Neuronal stem cell (in vitro differentiated cells): ENCODE measurements at regions not wholly inside any gene's neighbourhood (a gene's known extent, or its start where the extent isn't known, plus 50 kb on each side); places are given as distances from the start of the nearest gene placed in this dataset.
"Not testable (repeated sequence)": the region's sequence is repeated elsewhere in the genome, so short reads cannot be mapped to it uniquely, and the experiment has no call there.

Source experiments
- DNase-seq: peaks from one replicate; pipeline ENCODE4 v3.0.0-alpha.2; 2013; ENCODE audit warnings: low spot score
- H2AFZ ChIP-seq: one replicate; pipeline ENCODE4 v1.6.1; 2013; ENCODE audit warnings: mild to moderate bottlenecking, low read length, inconsistent platforms
- H2AK5ac ChIP-seq: 2 replicates; pipeline ENCODE4 v1.6.1; 2013; ENCODE audit warnings: low read depth, mild to moderate bottlenecking, inconsistent platforms, low read length, moderate library complexity, mixed read lengths
- H2BK120ac ChIP-seq: 2 replicates; pipeline ENCODE4 v1.6.1; 2013; ENCODE audit warnings: low read depth, mild to moderate bottlenecking, inconsistent platforms, low read length, moderate library complexity, mixed read lengths
- H2BK12ac ChIP-seq: one replicate; pipeline ENCODE4 v1.6.1; 2013; ENCODE audit warnings: low read length, inconsistent platforms
- H2BK15ac ChIP-seq: 2 replicates; pipeline ENCODE4 v1.6.1; 2013; ENCODE audit warnings: mild to moderate bottlenecking, low read length, inconsistent platforms, mixed read lengths
- H2BK5ac ChIP-seq: one replicate; pipeline ENCODE4 v1.6.1; 2013; ENCODE audit warnings: inconsistent platforms, mild to moderate bottlenecking, low read length, moderate library complexity
- H3K14ac ChIP-seq: one replicate; pipeline ENCODE4 v1.6.1; 2013; ENCODE audit warnings: low read length, inconsistent platforms
- H3K18ac ChIP-seq: 2 replicates; pipeline ENCODE4 v1.6.1; 2013; ENCODE audit warnings: low read length, inconsistent platforms
- H3K23ac ChIP-seq: 2 replicates; pipeline ENCODE4 v1.6.1; 2013; ENCODE audit warnings: low read depth, mild to moderate bottlenecking, mixed read lengths, low read length, inconsistent platforms; ENCODE audit not compliant: poor library complexity
- H3K27ac ChIP-seq: replicated peaks from 3 replicates; pipeline ENCODE4 v1.5.1; 2013; ENCODE audit warnings: low read length, inconsistent platforms
- H3K27me3 ChIP-seq, 3 experiments: 2 replicates each; pipeline ENCODE4 v1.6.1; 2013; ENCODE audit warnings: low read length in 3 of 3, mild to moderate bottlenecking in 2 of 3, inconsistent platforms in 1 of 3, low read depth in 1 of 3, mixed read lengths in 1 of 3, moderate library complexity in 1 of 3; ENCODE audit not compliant: control insufficient read depth in 3 of 3, insufficient read depth in 3 of 3
- H3K36me3 ChIP-seq, 2 donors: replicated peaks in 1 of 2; 2 replicates each; pipeline ENCODE4 v1.6.1; 2013; ENCODE audit warnings: low read length in 2 of 2; ENCODE audit not compliant: control insufficient read depth in 2 of 2, insufficient read depth in 2 of 2
- H3K4ac ChIP-seq: 2 replicates; pipeline ENCODE4 v1.6.1; 2013; ENCODE audit warnings: inconsistent platforms, mild to moderate bottlenecking, low read length, moderate library complexity
- H3K4me1 ChIP-seq, 2 donors: 1 replicate in 1 of 2; 2 replicates in 1 of 2; pipeline ENCODE4 v1.6.1; 2013; ENCODE audit warnings: low read length in 2 of 2, low read depth in 1 of 2; ENCODE audit not compliant: control insufficient read depth in 2 of 2, insufficient read depth in 1 of 2
- H3K4me2 ChIP-seq: one replicate; pipeline ENCODE4 v1.6.1; 2013; ENCODE audit warnings: mild to moderate bottlenecking, low read length, inconsistent platforms; ENCODE audit not compliant: insufficient read depth, poor library complexity, severe bottlenecking
- H3K4me3 ChIP-seq, 2 donors: 2 replicates each; pipeline ENCODE4 v1.5.1; 2013; ENCODE audit warnings: low read length in 2 of 2, mild to moderate bottlenecking in 2 of 2, inconsistent platforms in 1 of 2, moderate library complexity in 1 of 2
- H3K79me1 ChIP-seq: one replicate; pipeline ENCODE4 v1.6.1; 2013; ENCODE audit warnings: low read depth, mild to moderate bottlenecking, inconsistent platforms, low read length, moderate library complexity
- H3K9ac ChIP-seq: one replicate; pipeline ENCODE4 v1.6.1; 2013; ENCODE audit warnings: mild to moderate bottlenecking, low read depth, low read length, inconsistent platforms; ENCODE audit not compliant: poor library complexity
- H3K9me3 ChIP-seq, 2 donors: replicated peaks in 1 of 2; 2 replicates each; pipeline versions ENCODE3 to v1.6.1; 2013; ENCODE audit warnings: low read length in 2 of 2, mild to moderate bottlenecking in 2 of 2, inconsistent platforms in 1 of 2, low read depth in 1 of 2, mixed read lengths in 1 of 2, moderate library complexity in 1 of 2; ENCODE audit not compliant: control insufficient read depth in 2 of 2, insufficient read depth in 1 of 2
- H4K8ac ChIP-seq: one replicate; pipeline ENCODE4 v1.6.1; 2013; ENCODE audit warnings: low read depth, mild to moderate bottlenecking, inconsistent platforms, low read length, moderate library complexity
- H4K91ac ChIP-seq: one replicate; pipeline ENCODE4 v1.6.1; 2013; ENCODE audit warnings: low read length, low read depth, mild to moderate bottlenecking, inconsistent platforms; ENCODE audit not compliant: poor library complexity
- WGBS, 2 donors: extraction: QIAGEN DNeasy Blood & Tissue Kit; methylation state at CpG; one replicate each; pipeline ENCODE4 v1.1.7; 2013; ENCODE audit warnings: missing lambda C conversion rate in 2 of 2, mixed read lengths in 1 of 2; ENCODE audit not compliant: insufficient read length in 2 of 2, insufficient replicate concordance in 1 of 2; ENCODE audit errors: extremely low coverage in 2 of 2; 5-methylcytosine and 5-hydroxymethylcytosine counted together

- Histone ChIP-seq H4K91ac (no peak overlapping the region), H2BK5ac (no peak overlapping the region), H3K14ac (no peak overlapping the region), H3K9me3 (no peaks in the 10 kb centered on the region), H3K23ac (no peak overlapping the region), H3K4me3 (no peak overlapping the region), H3K9ac (no peak overlapping the region), H3K79me1 (no peaks in the 10 kb centered on the region), H2BK120ac (no peak overlapping the region), H3K4me2 (no peak overlapping the region), H2BK15ac (no peak overlapping the region), H3K27ac (no peak overlapping the region), H3K4me1 (no peaks in the 10 kb centered on the region), H3K18ac (no peak overlapping the region), H2BK12ac (no peak overlapping the region), H3K4ac (no peak overlapping the region), H3K36me3 (no peaks in the 10 kb centered on the region), H4K8ac (no peak overlapping the region), H2AFZ (no peak overlapping the region), H3K27me3 (no peaks in the 10 kb centered on the region), H2AK5ac (no peak overlapping the region)
- DNase-seq: no peak
- WGBS, 2 donors: no CpG with 5 or more reads among the region's 1 CpG
Measured at GRCh38 chr11:38640854-38641253, 2042.8 kb upstream of the RAG2 start.

GRCh38 chr11:38612701-38613100 is 2014.7 kb upstream of the RAG2 start:
- Histone ChIP-seq H3K9ac (no peak overlapping the region), H3K4me3 (no peak overlapping the region), H2AK5ac (no peak overlapping the region), H2BK5ac (no peak overlapping the region), H4K8ac (no peak overlapping the region), H3K79me1 (no peaks in the 10 kb centered on the region), H3K18ac (no peak overlapping the region), H2BK120ac (no peak overlapping the region), H3K9me3 (no peaks in the 10 kb centered on the region), H3K4ac (no peak overlapping the region), H3K4me1 (no peaks in the 10 kb centered on the region), H3K36me3 (no peaks in the 10 kb centered on the region), H3K4me2 (no peak overlapping the region), H4K91ac (no peak overlapping the region), H3K27ac (no peak overlapping the region), H3K27me3 (no peaks in the 10 kb centered on the region), H2AFZ (no peak overlapping the region), H3K14ac (no peak overlapping the region), H2BK15ac (no peak overlapping the region), H2BK12ac (no peak overlapping the region), H3K23ac (no peak overlapping the region)
- no peak for DNase-seq

- not testable (repeated sequence) for H3K4ac ChIP-seq, H2AK5ac ChIP-seq, H3K9ac ChIP-seq, H2BK15ac ChIP-seq, H4K91ac ChIP-seq, H3K4me3 ChIP-seq, H3K27ac ChIP-seq, H3K79me1 ChIP-seq, H3K23ac ChIP-seq, H2AFZ ChIP-seq, H3K14ac ChIP-seq, H3K36me3 ChIP-seq, DNase-seq, H3K4me1 ChIP-seq, H4K8ac ChIP-seq, H3K27me3 ChIP-seq, H2BK120ac ChIP-seq, H2BK5ac ChIP-seq, H3K4me2 ChIP-seq, H3K9me3 ChIP-seq, H3K18ac ChIP-seq, H2BK12ac ChIP-seq
- WGBS, 2 donors: no CpG with 5 or more reads among the region's 2 CpGs
Measured at GRCh38 chr11:38601371-38601770, 2003.3 kb upstream of the RAG2 start.

- no peak overlapping the region for H2AFZ ChIP-seq
- H3K27me3 ChIP-seq: no peaks in the 10 kb centered on the region
- peak; percentile 15 for DNase-seq
- H4K91ac ChIP-seq: no peak overlapping the region
- H3K14ac ChIP-seq: no peak overlapping the region
- no peak overlapping the region for H2BK15ac ChIP-seq
- H4K8ac ChIP-seq: no peak overlapping the region
- H3K27ac ChIP-seq: no peak overlapping the region
- no peak overlapping the region for H2BK12ac ChIP-seq
- H2BK5ac ChIP-seq: no peak overlapping the region
- WGBS, 2 donors: no CpG with 5 or more reads among the region's 6 CpGs
- H3K79me1 ChIP-seq: no peaks in the 10 kb centered on the region
- no peak overlapping the region for H3K18ac ChIP-seq
- no peaks in the 10 kb centered on the region for H3K9me3 ChIP-seq
- H3K36me3 ChIP-seq: no peaks in the 10 kb centered on the region
- H3K4ac ChIP-seq: no peak overlapping the region
- no peak overlapping the region for H3K23ac ChIP-seq
- H3K4me2 ChIP-seq: no peak overlapping the region
- no peak overlapping the region for H3K9ac ChIP-seq
- no peak overlapping the region for H2AK5ac ChIP-seq
- H3K4me3 ChIP-seq: no peak overlapping the region
- no peak overlapping the region for H2BK120ac ChIP-seq
- no peaks in the 10 kb centered on the region for H3K4me1 ChIP-seq
Measured at GRCh38 chr11:38598418-38598817, 2000.4 kb upstream of the RAG2 start.
